Endothelial cell of umbilical vein (primary cell): ENCODE measurements at regions not wholly inside any gene's neighbourhood (a gene's known extent, or its start where the extent isn't known, plus 50 kb on each side); places are given as distances from the start of the nearest gene placed in this dataset.

ENCODE experiments used
- BruUV-seq: library from RNA; stranded (reverse); fragments of 400-500 nt; replicated peaks from 2 replicates; lab custom pipeline; 2021; lab: Mats Ljungman, UMichigan
- CTCF ChIA-PET: fragments of 300-600, 350-600 bp; sonication (Branson Sonifier 250); formaldehyde crosslinking; loops from one replicate; lab custom pipeline; 2021; ENCODE audit warnings: antibody characterized with exemption, inconsistent platforms; lab: Charles Lee
- POLR2A ChIA-PET: fragments of 300-600, 350-600 bp; sonication (Branson Sonifier 250); formaldehyde crosslinking; loops from one replicate; lab custom pipeline; 2021; ENCODE audit warnings: antibody characterized with exemption, inconsistent platforms; lab: Charles Lee
- DNase-seq: peaks from one replicate; pipeline ENCODE4 v3.0.0-alpha.2; 2011; ENCODE audit warnings: low read depth, low spot score
- FAIRE-seq: peaks from 2 replicates; lab custom pipeline; 2011; peaks lifted over from hg19 to GRCh38; lab: Jason Lieb, UNC
- H2AFZ ChIP-seq: 2 replicates; pipeline ENCODE4 v1.6.0; 2012; ENCODE audit warnings: low read depth, low read length, control low read depth, inconsistent platforms
- H3K27ac ChIP-seq: 2 replicates; pipeline ENCODE4 v1.5.1; 2011; ENCODE audit warnings: low read depth, mild to moderate bottlenecking, control low read depth, low read length, moderate library complexity; ENCODE audit not compliant: insufficient read depth
- H3K27me3 ChIP-seq, 2 experiments: 2 replicates each; pipeline versions ENCODE4 v1.6.0 to v1.6.1; 2011; ENCODE audit warnings: low read length in 2 of 2, mixed read lengths in 1 of 2; ENCODE audit not compliant: control insufficient read depth in 2 of 2, insufficient read depth in 2 of 2
- H3K36me3 ChIP-seq, 2 experiments: 2 replicates in 1 of 2; 3 replicates in 1 of 2; pipeline ENCODE4 v1.5.1; 2011; ENCODE audit warnings: low read length in 2 of 2, mild to moderate bottlenecking in 1 of 2, moderate library complexity in 1 of 2; ENCODE audit not compliant: control insufficient read depth in 2 of 2, insufficient read depth in 2 of 2; ENCODE audit errors: extremely low read depth in 1 of 2
- H3K4me1 ChIP-seq: 3 replicates; pipeline ENCODE4 v1.5.1; 2011; ENCODE audit warnings: mild to moderate bottlenecking, low read length; ENCODE audit not compliant: control insufficient read depth, insufficient read depth; ENCODE audit errors: extremely low read depth
- H3K4me2 ChIP-seq: 2 replicates; pipeline ENCODE4 v1.6.1; 2011; ENCODE audit warnings: low read length, control low read depth, mixed read lengths; ENCODE audit not compliant: insufficient read depth
- H3K4me3 ChIP-seq, 3 experiments: fragments of 200-600 bp in 1 of 3; sonication (generic), shearing (Covaris generic) in 1 of 3; replicated peaks in 1 of 3; 2 replicates each; pipeline ENCODE4 v1.5.1; 2011 to 2016; ENCODE audit warnings: control low read depth in 3 of 3, low read length in 3 of 3, mild to moderate bottlenecking in 2 of 3, inconsistent platforms in 1 of 3, low read depth in 1 of 3, moderate library complexity in 1 of 3; ENCODE audit not compliant: insufficient read depth in 1 of 3
- H3K79me2 ChIP-seq: 2 replicates; pipeline ENCODE4 v1.6.0; 2012; ENCODE audit warnings: low read length, inconsistent platforms; ENCODE audit not compliant: control insufficient read depth, insufficient read depth
- H3K9ac ChIP-seq: replicated peaks from 2 replicates; pipeline ENCODE3; 2011; ENCODE audit warnings: low read length, control low read depth; ENCODE audit not compliant: insufficient read depth; ENCODE audit errors: extremely low read depth
- H3K9me1 ChIP-seq: replicated peaks from 3 replicates; pipeline ENCODE4 v1.6.0; 2011; ENCODE audit warnings: mild to moderate bottlenecking, low read length; ENCODE audit not compliant: control insufficient read depth, insufficient read depth; ENCODE audit errors: extremely low read depth
- H3K9me3 ChIP-seq: replicated peaks from 2 replicates; pipeline ENCODE4 v1.5.1; 2012; ENCODE audit warnings: low read length, inconsistent platforms; ENCODE audit not compliant: control insufficient read depth, insufficient read depth
- H4K20me1 ChIP-seq: replicated peaks from 2 replicates; pipeline ENCODE3; 2011; ENCODE audit warnings: mild to moderate bottlenecking, low read length; ENCODE audit not compliant: control insufficient read depth, insufficient read depth; ENCODE audit errors: extremely low read depth
- CTCF ChIP-seq, 2 donors: IDR thresholded peaks; 1 replicate in 1 of 2; 2 replicates in 1 of 2; pipeline ENCODE4 v1.5.1; 2011; ENCODE audit warnings: low read length in 2 of 2, mild to moderate bottlenecking in 2 of 2, moderate library complexity in 2 of 2, control low read depth in 1 of 2, inconsistent platforms in 1 of 2, low read depth in 1 of 2; ENCODE audit not compliant: insufficient read depth in 1 of 2; ENCODE audit errors: extremely low read depth in 1 of 2
- EZH2 ChIP-seq: IDR thresholded peaks from 2 replicates; pipeline ENCODE4 v1.6.1; 2012; ENCODE audit warnings: borderline replicate concordance, low read depth, mild to moderate bottlenecking, moderate library complexity, low read length, inconsistent platforms; ENCODE audit not compliant: severe bottlenecking
- FOS ChIP-seq: IDR thresholded peaks from 2 replicates; pipeline ENCODE4 v1.6.1; 2011; ENCODE audit warnings: mild to moderate bottlenecking, low read length, moderate library complexity, borderline replicate concordance; ENCODE audit not compliant: insufficient read depth
- GATA2 ChIP-seq: IDR thresholded peaks from 2 replicates; pipeline ENCODE4 v1.7.0; 2011; ENCODE audit warnings: low read depth, mild to moderate bottlenecking, moderate library complexity, mixed read lengths, low read length; ENCODE audit not compliant: insufficient read length, insufficient read depth
- JUN ChIP-seq: IDR thresholded peaks from 2 replicates; pipeline ENCODE4 v1.6.1; 2011; ENCODE audit warnings: borderline replicate concordance, low read depth; ENCODE audit not compliant: insufficient read length, insufficient read depth
- MAX ChIP-seq: IDR thresholded peaks from 2 replicates; pipeline ENCODE4 v1.6.1; 2011; ENCODE audit not compliant: insufficient read depth, insufficient read length
- MYC ChIP-seq: IDR thresholded peaks from one replicate; pipeline ENCODE4 v1.6.1; 2011; ENCODE audit warnings: mild to moderate bottlenecking, low read depth, low read length
- POLR2A ChIP-seq: IDR thresholded peaks from 2 replicates; pipeline ENCODE4 v1.6.1; 2012; ENCODE audit warnings: low read depth, mild to moderate bottlenecking, control low read depth, low read length
- POLR2AphosphoS5 ChIP-seq: IDR thresholded peaks from 2 replicates; pipeline ENCODE4 v1.6.1; 2012; ENCODE audit warnings: low read depth, mild to moderate bottlenecking, control low read depth, low read length, moderate library complexity; ENCODE audit not compliant: insufficient read depth
- dilution Hi-C: fragments of 300-500 bp; cut with MboI; formaldehyde crosslinking; loops from one replicate; pipeline ENCODE4 v1.15.0; 2019; ENCODE audit warnings: low sequenced_read_pairs; ENCODE audit not compliant: extremely low pct_ligation_motif_present
- intact Hi-C: fragments of 100-400 bp; cut with micrococcal nuclease; formaldehyde crosslinking; loops from one replicate; pipeline ENCODE4 v1.10.0; 2022

- H3K27ac ChIP-seq: no peak overlapping the region
- no peaks in the 10 kb centered on the region for H4K20me1 ChIP-seq
- no peak for DNase-seq
- ChIA-PET POLR2A (no interaction called here), CTCF (no interaction called here)
- no peak overlapping the region for H3K4me3 ChIP-seq
- no peak overlapping the region for H3K4me2 ChIP-seq
- TF ChIP-seq POLR2A: no peak
- TF ChIP-seq JUN: no peak
- TF ChIP-seq MAX: no peak
- TF ChIP-seq MYC: no peak
- no peak for TF ChIP-seq GATA2
- H3K36me3 ChIP-seq: no peaks in the 10 kb centered on the region
- H3K27me3 ChIP-seq: no peaks in the 10 kb centered on the region
- no TSS peak for BruUV-seq
- dilution Hi-C loops: no loop called here
- no peaks in the 10 kb centered on the region for H3K79me2 ChIP-seq
- intact Hi-C loops: no loop called here
- no peak overlapping the region for H3K9ac ChIP-seq
- H3K9me3 ChIP-seq: no peaks in the 10 kb centered on the region
- H3K9me1 ChIP-seq: no peaks in the 10 kb centered on the region
- H2AFZ ChIP-seq: no peak overlapping the region
- H3K4me1 ChIP-seq: no peaks in the 10 kb centered on the region
- no peak for FAIRE-seq
Measured at GRCh38 chr5:9957214-9957613, 292.5 kb downstream of the ATPSCKMT start.

- ChIA-PET POLR2A (no interaction called here), CTCF (no interaction called here)
- Histone ChIP-seq H3K4me2 (no peak overlapping the region), H3K4me1 (no peaks in the 10 kb centered on the region), H3K9ac (no peak overlapping the region), H3K27ac (no peak overlapping the region), H2AFZ (no peak overlapping the region), H3K9me1 (no peaks in the 10 kb centered on the region), H3K27me3 (no peaks in the 10 kb centered on the region), H3K79me2 (no peaks in the 10 kb centered on the region), H3K4me3 (no peak overlapping the region), H3K9me3 (no peaks in the 10 kb centered on the region), H3K36me3 (no peaks in the 10 kb centered on the region), H4K20me1 (no peaks in the 10 kb centered on the region)
- dilution Hi-C loops (no loop called here), intact Hi-C loops (no loop called here)
- DNase-seq (no peak), FAIRE-seq (no peak)
- TF ChIP-seq MYC (no peak), FOS (no peak), GATA2 (no peak), EZH2 (no peak), CTCF (IDR thresholded peaks at IDR 0.05; ENCODE audit: extremely low read depth in 1 of 2, insufficient read depth in 1 of 2, low read depth in 1 of 2, low read length in 2 of 2) (no peak), MAX (no peak), POLR2AphosphoS5 (no peak), POLR2A (no peak), JUN (no peak)
- BruUV-seq: no TSS peak
Measured at GRCh38 chr5:9956725-9957124, 293.0 kb downstream of the ATPSCKMT start.
